PFSK-1 (cell line): ENCODE measurements at regions not wholly inside any gene's neighbourhood (a gene's known extent, or its start where the extent isn't known, plus 50 kb on each side); places are given as distances from the start of the nearest gene placed in this dataset.

Source experiments
- FOXP2 ChIP-seq: optimal IDR thresholded peaks from 2 replicates; pipeline ENCODE3; 2011; ENCODE audit warnings: borderline replicate concordance, control low read depth, inconsistent platforms; ENCODE audit not compliant: insufficient read depth; ENCODE audit errors: extremely low read length, extremely low read depth
- POLR2AphosphoS5 ChIP-seq: IDR thresholded peaks from 2 replicates; pipeline ENCODE4 v1.6.1; 2012; ENCODE audit warnings: low read depth, mild to moderate bottlenecking, control low read depth, low read length, moderate library complexity
- REST ChIP-seq, 2 experiments: IDR thresholded peaks; 2 replicates each; pipeline versions ENCODE4 v1.6.1 to v1.8.0; 2011 to 2012; ENCODE audit warnings: low read depth in 2 of 2, low read length in 2 of 2, control low read depth in 1 of 2, inconsistent platforms in 1 of 2, mild to moderate bottlenecking in 1 of 2, moderate library complexity in 1 of 2; ENCODE audit not compliant: insufficient read depth in 1 of 2
- SIN3A ChIP-seq: IDR thresholded peaks from 2 replicates; pipeline ENCODE4 v1.6.1; 2012; ENCODE audit warnings: mild to moderate bottlenecking, low read length, moderate library complexity, borderline replicate concordance; ENCODE audit not compliant: insufficient read depth
- TAF1 ChIP-seq: IDR thresholded peaks from 2 replicates; pipeline ENCODE4 v1.6.1; 2012; ENCODE audit warnings: low read length, control low read depth, borderline replicate concordance; ENCODE audit not compliant: insufficient read depth

GRCh38 chr1:190942475-190942874, 464.8 kb upstream of the BRINP3 start:
- TF ChIP-seq SIN3A (no peak), REST (IDR thresholded peaks at IDR 0.05; ENCODE audit: insufficient read depth in 1 of 2, low read depth in 2 of 2, low read length in 2 of 2) (no peak), TAF1 (no peak), FOXP2 (no peak), POLR2AphosphoS5 (no peak)

DNA sequence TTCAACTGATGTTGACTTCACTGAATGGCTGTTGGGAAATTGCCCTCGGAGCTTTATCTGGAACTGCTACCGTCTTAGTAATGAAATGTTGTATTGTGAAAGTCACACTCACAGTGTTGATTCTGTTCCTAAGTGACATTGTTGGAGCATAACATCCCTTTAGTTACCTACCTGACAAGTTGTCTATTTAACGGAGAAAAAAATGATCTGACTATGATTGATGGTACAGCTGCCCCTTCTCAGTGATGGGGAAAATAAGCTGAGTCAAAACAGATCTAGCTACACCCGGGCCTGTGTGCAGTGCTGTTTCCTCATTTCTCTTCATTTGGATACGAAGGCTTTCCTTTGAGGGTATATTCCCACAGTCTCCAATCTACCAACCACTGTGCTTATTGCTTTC, 472.3 kb upstream of the BRINP3 start:
- TF ChIP-seq POLR2AphosphoS5: no peak
- no peak for TF ChIP-seq REST (IDR thresholded peaks at IDR 0.05; ENCODE audit: insufficient read depth in 1 of 2, low read depth in 2 of 2, low read length in 2 of 2)
- TF ChIP-seq TAF1: no peak
- no peak for TF ChIP-seq FOXP2
- TF ChIP-seq SIN3A: no peak

DNA sequence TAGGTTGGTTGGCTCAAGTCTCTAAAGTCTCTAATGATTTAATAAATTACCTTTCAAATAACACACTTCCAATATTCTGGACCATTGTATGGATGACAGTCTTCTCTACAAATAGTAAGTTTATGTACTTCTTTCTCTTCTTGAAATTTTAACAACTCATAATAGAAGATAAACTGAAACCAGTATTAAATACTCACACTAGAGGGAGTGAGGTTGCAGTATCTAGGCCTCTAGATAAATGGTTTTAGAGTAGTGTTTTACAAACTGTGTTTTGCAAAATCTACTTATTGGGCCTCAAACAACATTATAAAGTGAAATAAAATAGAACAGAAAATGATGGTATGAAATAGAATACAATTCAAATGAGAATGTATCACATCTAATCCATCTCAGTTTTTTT, 479.9 kb upstream of the BRINP3 start:
- TF ChIP-seq FOXP2 (no peak), TAF1 (no peak), REST (IDR thresholded peaks at IDR 0.05; ENCODE audit: insufficient read depth in 1 of 2, low read depth in 2 of 2, low read length in 2 of 2) (no peak), POLR2AphosphoS5 (no peak), SIN3A (no peak)

- TF ChIP-seq REST (IDR thresholded peaks at IDR 0.05; ENCODE audit: insufficient read depth in 1 of 2, low read depth in 2 of 2, low read length in 2 of 2) (no peak), TAF1 (no peak), SIN3A (no peak), POLR2AphosphoS5 (no peak), FOXP2 (no peak)
Measured at GRCh38 chr1:190963321-190963720, 485.7 kb upstream of the BRINP3 start.

- TF ChIP-seq POLR2AphosphoS5 (no peak), FOXP2 (no peak), REST (IDR thresholded peaks at IDR 0.05; ENCODE audit: insufficient read depth in 1 of 2, low read depth in 2 of 2, low read length in 2 of 2) (no peak), TAF1 (no peak), SIN3A (no peak)
Measured at GRCh38 chr1:190975827-190976226, 498.2 kb upstream of the BRINP3 start.
